HepG2 (cell line): ENCODE measurements at regions not wholly inside any gene's neighbourhood (a gene's known extent, or its start where the extent isn't known, plus 50 kb on each side); places are given as distances from the start of the nearest gene placed in this dataset.
"Not testable (repeated sequence)": the region's sequence is repeated elsewhere in the genome, so short reads cannot be mapped to it uniquely, and the experiment has no call there.

ENCODE experiments used
- ATF2 ChIP-seq: sonication (generic); formaldehyde crosslinking; IDR thresholded peaks from 2 replicates; pipeline ENCODE4 v1.4.0; 2020; ENCODE audit warnings: missing genetic modification reagents
- CHD2 ChIP-seq: IDR thresholded peaks from 2 replicates; pipeline ENCODE4 v1.6.1; 2011; ENCODE audit warnings: low read depth, low read length, improper control_type of control experiment
- CTCF ChIP-seq: sonication (generic); formaldehyde crosslinking; IDR thresholded peaks from 2 replicates; pipeline ENCODE4 v1.5.0; 2020; ENCODE audit warnings: mild to moderate bottlenecking, missing genetic modification reagents, moderate library complexity
- DBP ChIP-seq: sonication (generic); formaldehyde crosslinking; IDR thresholded peaks from 2 replicates; pipeline ENCODE4 v1.4.0; 2020; ENCODE audit warnings: missing genetic modification reagents; ENCODE audit errors: not compliant biosample characterization
- FOXA3 ChIP-seq: IDR thresholded peaks from 2 replicates; pipeline ENCODE4 v1.6.1; 2016; ENCODE audit warnings: missing genetic modification reagents, missing compliant biosample characterization
- GATA4 ChIP-seq: sonication (generic); IDR thresholded peaks from 2 replicates; pipeline ENCODE4 v1.6.1; 2016; ENCODE audit warnings: antibody characterized with exemption, low read depth, borderline replicate concordance
- SYNCRIP ChIP-seq: fragments of 200-400 bp; formaldehyde crosslinking; IDR thresholded peaks from 2 replicates; pipeline ENCODE4 v1.6.1; 2018; ENCODE audit warnings: mild to moderate bottlenecking, low read depth, low read length; ENCODE audit not compliant: insufficient read depth
- TFAP4 ChIP-seq: sonication (generic); IDR thresholded peaks from 2 replicates; pipeline ENCODE4 v1.6.1; 2016; ENCODE audit warnings: low read depth, borderline replicate concordance
- TRIM22 ChIP-seq: fragments of 450-650 bp; IDR thresholded peaks from 2 replicates; pipeline ENCODE4 v1.6.1; 2017
- ZNF24 ChIP-seq: fragments of 450-650 bp; IDR thresholded peaks from 2 replicates; pipeline ENCODE4 v1.6.1; 2017; ENCODE audit warnings: antibody characterized with exemption, mild to moderate bottlenecking

- TF ChIP-seq TFAP4; CHD2; ATF2; FOXA3 (CRISPR knock-in tag); ZNF24; GATA4; CTCF (CRISPR knock-in tag); DBP (CRISPR knock-in tag); TRIM22; SYNCRIP: not testable (repeated sequence)
Measured at GRCh38 chr13:18665124-18665523, 516.5 kb downstream of the TUBA3C start.
